ENCODE measurements at regions not wholly inside any gene's neighbourhood (a gene's known extent, or its start where the extent isn't known, plus 50 kb on each side); places are given as distances from the start of the nearest gene placed in this dataset.

DNA sequence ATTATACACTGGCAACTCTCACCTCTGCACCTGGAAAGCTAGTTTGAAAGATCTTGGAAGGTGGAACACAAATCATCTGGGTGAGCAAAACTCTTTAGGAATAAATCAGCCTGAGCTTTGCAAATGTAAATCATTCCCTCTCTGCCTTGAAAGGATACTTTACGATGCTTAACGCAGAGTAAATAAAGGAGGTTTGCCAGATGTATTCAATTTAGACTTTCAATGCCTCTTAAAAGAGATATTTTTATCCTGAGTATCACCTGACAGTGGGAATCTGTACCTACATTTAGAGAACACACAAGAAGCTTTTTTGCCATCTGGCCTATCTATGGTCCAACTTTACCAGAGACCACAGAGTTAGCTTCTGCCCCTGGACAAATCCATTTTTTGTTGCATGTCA lies 983.2 kb upstream of the CDH2 start:
- Histone ChIP-seq H4K20me1 (ENCODE audit: control insufficient read depth, insufficient read depth) (no peaks in the 10 kb centered on the region), H2AFZ (ENCODE audit: control insufficient read depth, low read depth, low read length) (no peak overlapping the region), H3K9ac (ENCODE audit: control insufficient read depth, insufficient read depth, low read length) (no peak overlapping the region), H3K9me3 (replicated peaks; ENCODE audit: control insufficient read depth, insufficient read depth, low read length) (no peaks in the 10 kb centered on the region), H3K4me2 (ENCODE audit: control insufficient read depth, insufficient read depth) (no peak overlapping the region), H3K4me1 (ENCODE audit: control insufficient read depth, insufficient read depth, low read length) (no peaks in the 10 kb centered on the region), H3K27ac (ENCODE audit: control insufficient read depth, insufficient read depth) (no peak overlapping the region), H3K79me2 (ENCODE audit: control insufficient read depth, insufficient read depth, low read length) (no peaks in the 10 kb centered on the region), H3K4me3 (no peak overlapping the region), H3K27me3 (replicated peaks in 1 of 2; ENCODE audit: control insufficient read depth in 2 of 2, insufficient read depth in 2 of 2, low read length in 1 of 2) (no peaks in the 10 kb centered on the region), H3K36me3 (ENCODE audit: control insufficient read depth in 2 of 2, insufficient read depth in 2 of 2, low read length in 1 of 2) (no peaks in the 10 kb centered on the region)
- ChIA-PET POLR2A (no interaction called here), RAD21 (ENCODE audit: unreplicated experiment) (no interaction called here), CTCF (no interaction called here), SMC1A (ENCODE audit: uncharacterized antibody, unreplicated experiment) (no interaction called here)
- TF ChIP-seq HDGF (IDR thresholded peaks at IDR 0.05) (no peak), POU2F2 (IDR thresholded peaks at IDR 0.05; ENCODE audit: borderline replicate concordance, low read depth, low read length) (no peak), SPI1 (IDR thresholded peaks at IDR 0.05; ENCODE audit: borderline replicate concordance, insufficient read depth, low read depth, low read length) (no peak), NFYA (IDR thresholded peaks at IDR 0.05; ENCODE audit: borderline replicate concordance, low read depth, low read length) (no peak), HDAC6 (IDR thresholded peaks at IDR 0.05; ENCODE audit: unreplicated experiment) (no peak), ZNF207 (IDR thresholded peaks at IDR 0.05; ENCODE audit: borderline replicate concordance) (no peak), KDM1A (IDR thresholded peaks at IDR 0.05; ENCODE audit: borderline replicate concordance) (no peak), MTA2 (IDR thresholded peaks at IDR 0.05; ENCODE audit: low read depth) (no peak), LARP7 (IDR thresholded peaks at IDR 0.05) (no peak)
- TF ChIP-seq, protein P1, sequence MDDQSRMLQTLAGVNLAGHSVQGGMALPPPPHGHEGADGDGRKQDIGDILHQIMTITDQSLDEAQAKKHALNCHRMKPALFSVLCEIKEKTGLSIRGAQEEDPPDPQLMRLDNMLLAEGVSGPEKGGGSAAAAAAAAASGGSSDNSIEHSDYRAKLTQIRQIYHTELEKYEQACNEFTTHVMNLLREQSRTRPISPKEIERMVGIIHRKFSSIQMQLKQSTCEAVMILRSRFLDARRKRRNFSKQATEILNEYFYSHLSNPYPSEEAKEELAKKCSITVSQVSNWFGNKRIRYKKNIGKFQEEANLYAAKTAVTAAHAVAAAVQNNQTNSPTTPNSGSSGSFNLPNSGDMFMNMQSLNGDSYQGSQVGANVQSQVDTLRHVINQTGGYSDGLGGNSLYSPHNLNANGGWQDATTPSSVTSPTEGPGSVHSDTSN (IDR thresholded peaks at IDR 0.05; ENCODE audit: insufficient replicate concordance, low read depth, low read length), result no peak
- TF ChIP-seq, protein P2, sequence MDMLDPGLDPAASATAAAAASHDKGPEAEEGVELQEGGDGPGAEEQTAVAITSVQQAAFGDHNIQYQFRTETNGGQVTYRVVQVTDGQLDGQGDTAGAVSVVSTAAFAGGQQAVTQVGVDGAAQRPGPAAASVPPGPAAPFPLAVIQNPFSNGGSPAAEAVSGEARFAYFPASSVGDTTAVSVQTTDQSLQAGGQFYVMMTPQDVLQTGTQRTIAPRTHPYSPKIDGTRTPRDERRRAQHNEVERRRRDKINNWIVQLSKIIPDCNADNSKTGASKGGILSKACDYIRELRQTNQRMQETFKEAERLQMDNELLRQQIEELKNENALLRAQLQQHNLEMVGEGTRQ (IDR thresholded peaks at IDR 0.05; ENCODE audit: borderline replicate concordance, low read depth, low read length), result no peak
- WGBS (ENCODE audit: insufficient coverage, insufficient replicate concordance, low lambda C conversion rate, missing lambda C conversion rate), result 19% methylated on average over 2 of the region's 2 CpGs
- DNase-seq (ENCODE audit: low read depth, low spot score) (no peak), FAIRE-seq (no peak), ATAC-seq (no peak)
- no TSS peak for BruUV-seq (replicated peaks)
- intact Hi-C loops (cut with micrococcal nuclease; ENCODE audit: unreplicated experiment) (no loop called here), in situ Hi-C loops (cut with MboI) (no loop called here)
